Neural progenitor cell (in vitro differentiated cells): ENCODE measurements at regions not wholly inside any gene's neighbourhood (a gene's known extent, or its start where the extent isn't known, plus 50 kb on each side); places are given as distances from the start of the nearest gene placed in this dataset.

Experiments
- CTCF ChIP-seq: fragments of 200-600 bp; sonication (generic); IDR thresholded peaks from 2 replicates; pipeline ENCODE4 v1.5.1; 2017; ENCODE audit warnings: antibody characterized with exemption, mild to moderate bottlenecking
- EZH2 ChIP-seq: fragments of 200-600 bp; sonication (generic); IDR thresholded peaks from 2 replicates; pipeline ENCODE4 v1.6.1; 2017; ENCODE audit warnings: antibody characterized with exemption, mild to moderate bottlenecking, moderate library complexity
- EZH2phosphoT487 ChIP-seq: fragments of 200-600 bp; sonication (generic); IDR thresholded peaks from 2 replicates; pipeline ENCODE4 v1.6.1; 2017; ENCODE audit warnings: antibody characterized with exemption

GRCh38 chr5:122585371-122585770 is 189.5 kb upstream of the SNX2 start:
- no peak for TF ChIP-seq CTCF
- no peak for TF ChIP-seq EZH2phosphoT487
- TF ChIP-seq EZH2 = no peak
